Caco-2 (cell line): ENCODE measurements at regions not wholly inside any gene's neighbourhood (a gene's known extent, or its start where the extent isn't known, plus 50 kb on each side); places are given as distances from the start of the nearest gene placed in this dataset.

ENCODE experiments used
- BruUV-seq: library from RNA; stranded (reverse); fragments of 400-500 nt; replicated peaks from 2 replicates; lab custom pipeline; 2021; lab: Mats Ljungman, UMichigan
- CTCF ChIA-PET: fragments of 300-600 bp; sonication (Branson Sonifier 250); formaldehyde crosslinking; loops from one replicate; lab custom pipeline; 2022; ENCODE audit warnings: antibody characterized with exemption; lab: Charles Lee
- POLR2A ChIA-PET: fragments of 300-600 bp; sonication (Branson Sonifier 250); formaldehyde crosslinking; loops from one replicate; lab custom pipeline; 2022; ENCODE audit warnings: antibody characterized with exemption; lab: Charles Lee
- DNase-seq, 2 experiments: peaks; one replicate each; pipeline versions ENCODE4 v3.0.0 to v3.0.0-alpha.2; 2020 to 2022
- H3K27me3 ChIP-seq: replicated peaks from 2 replicates; pipeline ENCODE4 v1.6.0; 2011; ENCODE audit warnings: low read length; ENCODE audit not compliant: control insufficient read depth, insufficient read depth
- H3K36me3 ChIP-seq: 2 replicates; pipeline ENCODE4 v1.5.1; 2011; ENCODE audit warnings: low read length; ENCODE audit not compliant: control insufficient read depth, insufficient read depth
- H3K4me1 ChIP-seq: fragments of 250-450 bp; sonication (Bioruptor Pico); 2 replicates; pipeline ENCODE4 v1.5.1; 2020; ENCODE audit warnings: mild to moderate bottlenecking
- H3K4me3 ChIP-seq: 2 replicates; pipeline ENCODE4 v1.5.1; 2011; ENCODE audit warnings: low read depth, mild to moderate bottlenecking, control low read depth, low read length
- H3K9me3 ChIP-seq: fragments of 250-450 bp; sonication (Bioruptor Pico); 2 replicates; pipeline ENCODE4 v1.5.1; 2020; ENCODE audit warnings: mild to moderate bottlenecking, moderate library complexity
- H3K27ac Mint-ChIP-seq: one replicate; pipeline ENCODE4 v1.8.0; 2022; ENCODE audit warnings: mixed read lengths; ENCODE audit not compliant: unreplicated experiment
- H3K27me3 Mint-ChIP-seq: one replicate; pipeline ENCODE4 v1.8.0; 2022; ENCODE audit warnings: mixed read lengths; ENCODE audit not compliant: insufficient read depth, unreplicated experiment
- H3K36me3 Mint-ChIP-seq: one replicate; pipeline ENCODE4 v1.8.0; 2022; ENCODE audit warnings: mild to moderate bottlenecking, mixed read lengths; ENCODE audit not compliant: insufficient read depth, unreplicated experiment
- H3K4me1 Mint-ChIP-seq: one replicate; pipeline ENCODE4 v1.8.0; 2022; ENCODE audit warnings: low read depth, mixed read lengths; ENCODE audit not compliant: unreplicated experiment
- H3K4me3 Mint-ChIP-seq: one replicate; pipeline ENCODE4 v1.8.0; 2022; ENCODE audit warnings: mild to moderate bottlenecking, moderate library complexity, mixed read lengths; ENCODE audit not compliant: unreplicated experiment
- H3K9me3 Mint-ChIP-seq: one replicate; pipeline ENCODE4 v1.8.0; 2022; ENCODE audit warnings: mixed read lengths; ENCODE audit not compliant: unreplicated experiment
- CTCF ChIP-seq, 2 experiments: fragments of 200-600 bp in 1 of 2; IDR thresholded peaks; 1 replicate in 1 of 2; 2 replicates in 1 of 2; pipeline versions ENCODE4 v1.5.1 to v1.8.0; 2011 to 2022; ENCODE audit warnings: antibody characterized with exemption in 1 of 2, control low read depth in 1 of 2, inconsistent platforms in 1 of 2, low read depth in 1 of 2, low read length in 1 of 2, mild to moderate bottlenecking in 1 of 2, moderate library complexity in 1 of 2; ENCODE audit not compliant: insufficient read depth in 1 of 2, severe bottlenecking in 1 of 2, unreplicated experiment in 1 of 2
- intact Hi-C: fragments of 100-400 bp; cut with micrococcal nuclease; formaldehyde crosslinking; loops from one replicate; pipeline ENCODE4 v1.10.0; 2022; ENCODE audit not compliant: unreplicated experiment

GRCh38 chr4:125958519-125958918 lies 643.8 kb downstream of the FAT4 start:
- DNase-seq = no peak
- intact Hi-C loops = no loop called here
- no TSS peak for BruUV-seq

GRCh38 chr4:125961626-125962025 lies 646.9 kb downstream of the FAT4 start:
- ChIA-PET CTCF (no interaction called here), POLR2A (no interaction called here)
- DNase-seq = no peak
- intact Hi-C loops = no loop called here
- H3K4me3 ChIP-seq = no peak overlapping the region
- no peaks in the 10 kb centered on the region for H3K4me1 ChIP-seq
- H3K9me3 Mint-ChIP-seq = no peaks in the 10 kb centered on the region
- BruUV-seq = no TSS peak
- no peaks in the 10 kb centered on the region for H3K4me1 Mint-ChIP-seq
- H3K36me3 Mint-ChIP-seq = no peaks in the 10 kb centered on the region
- peaks cover 2% of the 10 kb centered on the region for H3K27me3 Mint-ChIP-seq
- H3K4me3 Mint-ChIP-seq = no peak overlapping the region
- no peaks in the 10 kb centered on the region for H3K36me3 ChIP-seq
- no peak for TF ChIP-seq CTCF (IDR thresholded peaks at IDR 0.05; ENCODE audit: insufficient read depth in 1 of 2, low read depth in 1 of 2, low read length in 1 of 2, severe bottlenecking in 1 of 2, unreplicated experiment in 1 of 2)
- H3K27ac Mint-ChIP-seq = no peak overlapping the region
- no peaks in the 10 kb centered on the region for H3K27me3 ChIP-seq
- H3K9me3 ChIP-seq = no peaks in the 10 kb centered on the region

More at GRCh38 chr4:125958519-125958918, 643.8 kb downstream of the FAT4 start:
- Histone ChIP-seq H3K9me3 (no peaks in the 10 kb centered on the region), H3K27me3 (no peaks in the 10 kb centered on the region), H3K4me3 (no peak overlapping the region), H3K4me1 (no peaks in the 10 kb centered on the region), H3K36me3 (no peaks in the 10 kb centered on the region)
- ChIA-PET POLR2A (no interaction called here), CTCF (no interaction called here)
- no peaks in the 10 kb centered on the region for H3K4me1 Mint-ChIP-seq
- no peak overlapping the region for H3K27ac Mint-ChIP-seq
- no peak overlapping the region for H3K4me3 Mint-ChIP-seq
- H3K36me3 Mint-ChIP-seq = no peaks in the 10 kb centered on the region
- TF ChIP-seq CTCF (IDR thresholded peaks at IDR 0.05; ENCODE audit: insufficient read depth in 1 of 2, low read depth in 1 of 2, low read length in 1 of 2, severe bottlenecking in 1 of 2, unreplicated experiment in 1 of 2) = no peak
- no peaks in the 10 kb centered on the region for H3K9me3 Mint-ChIP-seq
- H3K27me3 Mint-ChIP-seq = peaks cover 2% of the 10 kb centered on the region

- intact Hi-C loops = no loop called here
- ChIA-PET POLR2A (no interaction called here), CTCF (no interaction called here)
- Mint-ChIP-seq H3K4me1 (no peaks in the 10 kb centered on the region), H3K4me3 (no peak overlapping the region), H3K27me3 (no peaks in the 10 kb centered on the region), H3K36me3 (no peaks in the 10 kb centered on the region), H3K9me3 (no peaks in the 10 kb centered on the region), H3K27ac (no peak overlapping the region)
- Histone ChIP-seq H3K36me3 (no peaks in the 10 kb centered on the region), H3K4me3 (no peak overlapping the region), H3K27me3 (no peaks in the 10 kb centered on the region), H3K9me3 (no peaks in the 10 kb centered on the region), H3K4me1 (no peaks in the 10 kb centered on the region)
- BruUV-seq = no TSS peak
- no peak for DNase-seq
- no peak for TF ChIP-seq CTCF (IDR thresholded peaks at IDR 0.05; ENCODE audit: insufficient read depth in 1 of 2, low read depth in 1 of 2, low read length in 1 of 2, severe bottlenecking in 1 of 2, unreplicated experiment in 1 of 2)
Measured at GRCh38 chr4:125975861-125976397, 661.2 kb downstream of the FAT4 start.
